Activated CD4-positive, alpha-beta T cell treated with anti-CD3 and anti-CD28 coated beads, Interleukin-2, amount 50 U/mL, for 16 hours (primary cell): ENCODE measurements at regions not wholly inside any gene's neighbourhood (a gene's known extent, or its start where the extent isn't known, plus 50 kb on each side); places are given as distances from the start of the nearest gene placed in this dataset.

Source experiments
- DNase-seq: peaks from one replicate; pipeline ENCODE4 v3.0.0-alpha.2; 2020

DNA sequence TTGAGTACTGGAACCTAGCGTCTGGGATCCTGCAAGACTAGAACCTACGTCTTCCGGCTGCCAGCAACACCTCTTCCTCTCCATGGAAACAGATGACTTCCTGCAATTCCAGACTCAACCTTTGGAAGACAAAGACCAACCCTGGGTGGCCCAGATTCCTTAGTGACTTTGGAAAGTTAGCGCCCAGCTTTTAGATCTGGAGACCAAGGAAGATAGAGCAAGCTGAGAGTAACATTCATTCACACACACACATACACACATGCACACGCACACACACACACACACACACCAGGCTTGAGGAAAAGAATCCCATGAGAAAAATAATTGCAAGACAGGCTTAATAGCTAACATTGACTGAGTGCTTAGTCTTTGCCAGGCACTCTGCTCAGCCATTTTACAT is 788.9 kb downstream of the UQCRFS1 start:
- no peak for DNase-seq

DNA sequence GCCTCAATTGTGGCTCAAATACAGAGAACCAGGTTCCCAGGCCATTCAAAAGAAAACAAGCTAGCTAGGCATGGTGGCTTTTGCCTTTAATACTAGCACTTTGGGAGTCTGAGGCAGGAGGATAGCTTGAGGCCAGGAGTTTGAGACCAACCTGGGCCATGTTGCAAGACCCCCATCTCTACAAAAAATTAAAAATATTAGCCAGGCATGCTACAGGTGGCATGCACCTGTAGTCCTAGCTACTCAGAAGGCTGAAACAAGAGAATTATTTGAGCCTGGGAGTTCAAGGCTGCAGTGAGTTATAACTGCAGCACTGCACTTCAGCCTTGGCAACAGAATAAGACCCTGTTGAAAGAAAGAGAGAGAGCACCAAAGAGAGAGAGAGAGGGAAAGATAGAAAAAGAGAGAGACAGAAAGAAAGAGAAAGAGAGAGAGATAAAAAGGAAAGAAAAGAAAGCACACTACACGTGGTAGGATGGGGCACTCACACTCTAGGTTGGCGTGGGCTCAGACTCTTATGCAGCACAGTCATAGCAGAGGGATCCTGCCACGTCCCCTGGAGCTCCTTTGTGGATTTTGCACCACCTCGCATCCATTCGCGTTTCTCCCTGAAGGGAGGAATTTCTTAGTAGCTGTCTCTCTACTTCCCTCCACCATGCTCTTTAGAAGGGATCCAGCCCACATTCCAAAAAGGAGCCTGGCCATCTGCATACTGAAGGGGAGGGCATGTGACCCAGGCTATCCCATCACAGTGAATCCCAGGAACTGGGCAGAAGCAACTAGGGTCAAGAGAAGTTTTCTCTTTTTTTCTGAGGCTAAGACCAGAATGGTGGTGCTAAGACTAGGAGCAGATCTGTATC is 789.9 kb downstream of the UQCRFS1 start:
- DNase-seq: no peak

DNA sequence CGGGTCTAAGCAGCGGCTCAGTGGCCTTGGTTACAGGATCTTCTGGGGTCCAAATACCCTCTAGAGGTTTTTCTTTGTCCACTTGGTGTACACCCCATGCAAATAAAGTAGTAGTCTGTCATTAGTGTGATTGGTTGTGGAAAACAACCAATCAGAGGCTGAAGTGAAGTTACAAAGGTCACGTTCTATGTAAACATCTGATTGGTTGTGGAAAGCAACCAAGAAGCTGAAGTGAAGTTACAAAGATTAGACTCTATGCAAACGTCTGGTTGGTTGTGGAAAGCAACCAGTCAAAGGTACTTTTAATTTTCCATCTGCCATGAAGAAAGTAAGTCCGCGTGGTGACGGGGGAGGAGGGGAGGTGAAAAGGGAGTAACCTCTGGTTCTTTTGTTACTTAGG is 790.9 kb downstream of the UQCRFS1 start:
- no peak for DNase-seq

DNA sequence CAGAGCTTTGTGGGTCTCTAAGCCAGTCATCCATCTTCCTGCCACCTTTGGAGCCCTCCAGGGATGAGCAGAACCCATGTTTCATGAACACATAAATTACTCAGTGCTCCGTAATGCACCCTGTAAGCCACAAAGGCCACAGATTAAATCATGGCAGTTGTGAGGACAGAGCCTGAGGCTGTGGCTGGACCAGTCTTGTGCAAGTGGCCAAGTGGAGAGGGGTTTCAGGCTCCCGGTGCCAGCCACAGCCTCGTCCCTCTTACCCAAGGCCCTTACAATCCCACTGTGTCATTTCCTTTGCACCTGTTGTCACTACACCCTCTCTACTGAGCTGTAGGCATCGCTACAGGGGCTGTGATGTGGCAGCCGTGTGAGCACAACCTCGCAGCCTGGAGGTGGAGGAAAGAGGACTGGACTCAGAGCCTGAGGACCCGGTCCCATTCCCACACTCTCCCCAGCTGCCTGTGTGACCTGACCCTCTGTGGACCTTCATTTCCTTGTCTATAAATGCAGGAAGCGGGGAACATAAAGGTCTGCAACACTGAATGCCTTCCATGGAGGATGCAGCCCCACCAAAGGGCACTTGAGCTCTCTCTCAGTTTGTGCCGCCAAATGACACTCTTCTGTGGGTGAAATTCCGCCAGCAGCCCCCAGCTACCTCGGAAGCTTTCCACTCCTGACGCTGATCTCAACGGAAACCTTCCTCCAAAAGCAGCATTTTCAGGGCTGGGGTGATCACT is 792.0 kb downstream of the UQCRFS1 start:
- no peak for DNase-seq

DNA sequence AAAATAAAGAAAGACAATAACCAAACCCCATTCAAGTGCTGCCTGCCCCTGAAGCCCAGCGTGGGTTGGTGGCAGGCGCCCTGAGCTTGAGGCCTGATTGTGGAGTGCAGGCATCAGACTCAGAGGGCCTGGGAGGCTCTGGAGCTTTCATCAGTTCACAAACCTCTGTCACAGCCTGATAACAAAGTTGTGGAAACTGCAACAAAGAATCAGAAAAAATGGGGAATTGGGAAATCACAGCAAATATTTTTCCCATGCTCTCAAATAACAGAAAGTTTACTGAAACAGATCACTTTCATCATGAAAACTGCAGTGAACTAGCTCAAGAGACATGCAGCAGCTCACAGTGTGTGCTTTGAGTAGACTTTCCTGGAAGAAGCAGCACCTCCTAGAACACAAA is 793.6 kb downstream of the UQCRFS1 start:
- no peak for DNase-seq

DNA sequence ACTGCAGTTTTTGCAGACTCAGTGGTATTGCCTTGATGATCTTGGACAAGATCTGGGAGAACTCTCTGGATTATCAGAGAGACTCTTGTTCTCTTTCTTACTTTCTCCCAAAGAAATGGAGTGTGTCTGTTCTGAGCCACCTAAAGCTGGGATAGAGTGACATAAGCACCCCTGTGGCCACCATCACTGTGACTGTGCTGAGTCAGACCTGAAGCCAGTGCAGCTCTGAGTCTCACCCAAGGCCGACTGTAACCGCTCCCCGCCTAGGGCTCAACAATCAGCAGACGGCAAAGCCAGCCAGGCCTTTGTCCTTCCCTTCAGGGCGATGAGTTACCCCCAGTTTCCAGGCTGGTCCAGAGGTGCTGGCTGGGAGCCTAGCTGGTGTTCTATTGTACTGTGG is 795.6 kb downstream of the UQCRFS1 start:
- no peak for DNase-seq

DNA sequence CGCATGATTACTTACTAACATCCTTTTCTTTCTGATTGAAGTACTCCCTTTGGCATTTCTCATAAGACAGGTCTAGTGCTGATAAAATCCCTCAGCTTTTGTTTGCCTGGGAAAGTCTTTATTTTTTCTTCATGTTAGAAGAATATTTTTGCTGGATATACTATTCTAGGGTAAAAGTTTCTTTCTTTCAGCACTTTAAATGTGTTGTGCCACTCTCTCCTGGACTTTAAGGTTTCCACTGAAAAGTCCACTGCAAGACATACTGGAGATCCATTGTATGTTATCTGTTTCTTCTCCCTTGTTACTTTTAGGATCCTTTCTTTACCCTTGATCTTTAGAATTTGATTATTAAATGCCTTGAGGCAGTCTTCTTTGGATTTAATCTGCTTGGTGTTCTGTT is 796.7 kb downstream of the UQCRFS1 start:
- no peak for DNase-seq

DNA sequence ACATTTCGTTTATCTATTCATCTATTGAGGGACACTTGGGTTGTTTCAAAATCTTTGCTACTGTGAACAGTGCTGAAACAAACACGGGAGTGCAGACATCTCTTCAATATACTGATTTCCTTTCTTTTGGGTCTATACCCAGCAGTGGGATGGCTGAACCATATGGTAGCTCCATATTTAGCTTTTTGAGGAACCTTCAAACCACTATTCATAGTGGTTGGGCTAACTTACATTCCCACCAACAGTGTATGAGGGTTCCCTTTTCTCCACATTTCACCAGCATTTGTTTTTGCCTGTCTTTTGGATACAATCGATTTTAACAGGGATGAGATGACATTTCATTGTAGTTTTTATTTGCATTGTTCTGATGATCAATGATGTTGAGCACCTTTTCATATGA is 798.2 kb downstream of the UQCRFS1 start:
- DNase-seq: no peak

DNA sequence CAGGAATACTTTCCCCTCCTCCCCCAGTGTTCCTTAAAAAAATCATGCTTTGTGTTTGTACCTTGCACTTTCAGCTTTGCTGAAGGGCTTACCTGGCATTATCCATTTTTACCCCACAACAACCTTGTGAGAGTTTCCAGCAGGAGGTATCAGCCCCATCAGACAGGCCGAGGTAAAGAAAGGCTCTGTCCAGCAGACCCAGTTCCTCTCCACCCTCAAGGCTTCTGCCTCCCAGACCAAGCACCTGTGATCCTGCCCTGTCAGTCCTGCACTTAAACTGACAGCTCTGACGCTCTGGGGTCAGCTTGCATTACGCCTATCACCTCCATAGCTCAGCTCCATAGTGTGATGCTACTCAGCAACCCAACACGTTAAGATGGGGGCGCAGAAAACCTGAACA is 803.1 kb downstream of the UQCRFS1 start:
- DNase-seq: no peak

DNA sequence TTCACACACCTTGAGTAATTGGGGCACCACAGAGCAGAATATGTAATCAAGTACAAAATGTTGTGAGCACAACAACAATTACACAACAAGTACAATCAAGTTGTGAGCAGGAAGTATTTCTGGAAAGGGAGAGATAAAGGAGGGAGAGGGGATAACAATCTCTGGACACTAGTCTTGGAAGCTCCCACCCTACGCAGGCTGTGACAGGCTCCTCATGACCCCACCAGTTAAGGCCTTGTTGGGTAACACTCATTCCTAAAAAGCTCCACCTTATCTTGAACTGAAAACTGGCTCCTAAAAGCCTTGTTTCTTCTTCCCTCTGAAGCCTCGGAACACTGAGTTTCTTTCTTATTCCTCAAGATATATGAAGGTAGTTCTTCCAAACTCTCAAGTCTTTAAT is 806.0 kb downstream of the UQCRFS1 start:
- no peak for DNase-seq

DNA sequence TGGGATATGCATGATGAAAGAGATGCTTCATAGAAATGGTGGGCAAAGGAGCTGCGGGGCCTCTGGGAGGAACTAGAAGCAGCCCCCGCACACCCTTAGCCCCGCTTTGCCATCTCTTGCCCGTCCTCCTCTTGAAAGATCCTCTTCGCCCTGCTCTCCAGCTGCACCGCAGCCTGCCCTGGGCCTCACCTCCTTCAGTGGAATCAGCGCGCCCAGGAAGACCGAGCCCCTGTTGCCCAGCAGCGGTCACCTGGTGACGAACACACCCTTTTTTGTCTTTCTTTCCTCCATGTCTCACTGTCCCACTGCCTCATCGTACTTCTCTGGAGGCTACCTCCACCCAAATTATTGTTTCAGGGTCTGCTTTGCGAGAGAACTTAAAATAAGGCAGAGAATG is 807.6 kb downstream of the UQCRFS1 start:
- DNase-seq: no peak

DNA sequence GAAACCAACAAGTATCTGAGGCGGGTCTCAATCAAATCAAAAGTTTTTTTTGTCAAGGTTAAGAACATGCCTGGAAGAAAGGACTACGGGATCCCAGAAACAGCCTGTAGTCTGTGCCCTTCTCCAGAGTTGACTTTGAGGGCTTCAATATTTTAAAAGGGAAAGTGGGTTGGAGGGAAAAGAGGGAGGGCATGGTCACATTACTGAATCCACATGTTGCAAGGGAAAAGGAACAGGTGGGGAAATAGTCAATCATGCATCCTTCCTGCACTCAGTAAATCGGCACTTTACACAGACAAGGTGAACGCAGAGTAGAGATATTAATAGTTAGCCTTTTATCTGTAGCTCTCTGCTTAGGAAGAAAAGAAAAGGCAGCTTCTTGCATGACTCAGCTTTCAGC is 808.5 kb downstream of the UQCRFS1 start:
- no peak for DNase-seq

DNA sequence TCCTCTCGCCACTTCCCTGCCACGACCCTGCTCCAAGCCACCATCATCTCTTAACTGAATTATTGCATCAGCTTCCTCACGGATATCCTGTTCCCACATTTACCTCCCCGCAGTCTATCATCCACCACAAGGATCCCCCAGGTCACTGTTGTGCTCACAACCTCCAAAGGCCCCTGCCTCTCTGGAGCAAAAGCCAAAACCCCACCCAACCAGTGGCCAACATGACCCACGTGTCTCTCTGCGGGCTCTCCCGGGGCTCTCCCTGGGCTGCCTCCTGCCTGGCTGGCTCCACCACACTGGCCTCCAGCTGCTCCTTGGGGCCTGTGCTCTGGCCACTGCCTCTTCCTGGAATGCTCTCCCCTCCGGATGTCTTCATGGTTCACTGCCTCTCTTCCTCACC is 809.3 kb downstream of the UQCRFS1 start:
- DNase-seq: no peak

DNA sequence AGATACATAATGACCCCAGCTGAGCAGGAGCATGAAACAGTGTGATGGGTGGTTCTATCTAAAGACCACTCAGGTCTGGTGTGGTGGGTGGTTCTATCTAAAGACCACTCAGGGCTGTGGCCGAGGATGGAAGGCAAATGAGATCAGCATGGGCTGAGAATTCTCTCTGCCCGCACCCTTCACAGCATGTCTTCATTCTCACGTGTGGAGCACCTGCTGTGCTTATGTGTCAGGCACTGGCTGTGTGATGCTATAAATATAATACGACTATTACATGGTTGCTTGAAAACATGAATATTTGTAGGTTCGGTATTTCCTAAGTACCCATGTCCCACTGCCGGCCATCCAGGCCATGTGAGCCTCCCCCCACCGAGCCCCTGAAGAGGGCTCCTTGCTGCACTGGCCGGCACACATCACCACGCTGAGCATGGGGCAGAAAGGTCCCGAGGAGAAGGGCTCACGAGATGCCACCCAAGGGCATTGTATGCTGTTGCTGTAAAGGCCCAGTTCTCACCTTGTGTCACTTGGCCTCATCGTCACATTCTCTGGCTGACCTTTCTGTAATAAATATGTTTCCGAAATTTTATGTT is 810.2 kb downstream of the UQCRFS1 start:
- no peak for DNase-seq

DNA sequence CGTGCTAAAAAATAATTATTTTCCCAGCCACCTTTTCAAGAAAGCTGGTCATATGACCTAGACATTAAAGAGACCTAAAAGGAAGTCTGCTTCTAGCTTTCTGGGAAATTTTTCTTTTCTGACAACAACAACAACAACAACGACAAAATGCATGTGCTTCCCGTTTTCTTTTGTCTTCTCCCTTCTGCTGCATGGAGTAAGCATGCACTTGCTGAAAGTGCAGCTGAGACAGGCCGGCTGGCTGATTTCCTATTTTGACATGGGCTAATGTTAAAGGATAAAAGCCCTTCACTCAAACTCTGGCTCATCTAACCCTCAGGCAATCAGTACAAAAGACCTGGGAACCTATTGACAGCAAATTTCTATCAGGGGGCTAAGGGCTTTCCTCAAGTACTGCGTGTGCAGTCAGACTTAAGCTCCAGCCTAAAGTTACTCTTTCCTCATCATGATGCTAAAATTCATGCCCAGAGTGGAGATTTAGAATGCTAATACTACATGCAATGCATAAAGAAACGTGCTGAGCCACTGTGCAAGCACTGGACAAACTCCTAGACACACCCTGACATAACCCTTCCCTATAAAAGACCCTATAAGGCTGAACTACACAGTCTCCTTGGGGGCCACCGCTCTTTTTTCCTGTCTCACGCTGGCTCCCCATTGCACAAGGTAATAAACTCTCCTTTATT is 811.1 kb downstream of the UQCRFS1 start:
- DNase-seq: no peak

DNA sequence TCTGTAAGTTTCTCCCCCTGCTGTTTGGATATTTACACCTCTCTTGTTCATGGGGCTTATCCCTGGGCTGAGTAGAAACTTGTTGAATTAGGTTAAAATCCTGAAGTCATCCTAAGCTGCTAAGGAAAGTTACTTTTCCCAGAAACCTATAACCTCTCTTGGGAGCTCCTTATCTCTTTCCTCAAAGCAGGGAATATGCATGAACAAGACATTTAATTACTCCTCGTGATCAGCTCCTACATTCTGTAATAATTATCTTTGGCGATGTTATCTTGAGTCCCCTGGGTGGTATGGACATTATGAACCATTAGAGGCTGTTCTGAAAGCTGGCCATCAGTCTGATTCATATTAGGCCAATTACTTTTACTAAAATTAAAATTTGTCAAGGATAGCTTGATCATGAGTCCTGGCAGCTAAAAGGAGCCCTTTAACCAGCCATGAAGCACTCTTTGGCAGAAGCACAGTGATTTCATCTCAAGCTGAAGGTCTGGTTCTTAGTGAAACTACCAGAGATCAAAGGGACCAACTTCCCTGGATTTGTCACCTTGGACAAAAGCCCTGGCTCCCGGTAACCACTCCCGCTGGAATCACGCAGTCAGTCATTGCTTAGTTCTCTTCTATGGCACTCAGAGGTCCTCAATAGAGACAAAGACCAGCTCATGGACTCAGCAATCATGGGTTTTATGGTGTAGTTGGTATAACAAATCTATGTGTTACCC is 811.8 kb downstream of the UQCRFS1 start:
- DNase-seq: no peak

DNA sequence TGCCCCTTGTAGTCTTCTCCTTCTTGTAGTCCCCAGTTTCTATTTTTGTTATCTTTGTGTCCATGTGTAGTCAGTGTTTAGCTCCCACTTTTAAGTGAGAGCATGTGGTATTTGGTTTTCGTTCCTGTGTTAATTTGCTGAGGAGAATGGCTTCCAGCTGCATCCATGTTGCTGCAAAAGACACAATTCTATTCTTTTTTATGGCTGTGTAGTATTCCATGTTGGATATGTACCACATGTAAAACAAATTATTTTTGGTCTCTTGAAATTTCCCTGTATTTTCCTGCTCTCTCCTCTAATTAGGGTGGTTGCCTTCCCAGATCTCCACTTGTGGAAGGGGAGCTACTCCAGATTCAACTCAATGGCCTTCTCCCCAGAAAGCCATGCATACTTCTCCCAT is 813.8 kb downstream of the UQCRFS1 start:
- DNase-seq: no peak

DNA sequence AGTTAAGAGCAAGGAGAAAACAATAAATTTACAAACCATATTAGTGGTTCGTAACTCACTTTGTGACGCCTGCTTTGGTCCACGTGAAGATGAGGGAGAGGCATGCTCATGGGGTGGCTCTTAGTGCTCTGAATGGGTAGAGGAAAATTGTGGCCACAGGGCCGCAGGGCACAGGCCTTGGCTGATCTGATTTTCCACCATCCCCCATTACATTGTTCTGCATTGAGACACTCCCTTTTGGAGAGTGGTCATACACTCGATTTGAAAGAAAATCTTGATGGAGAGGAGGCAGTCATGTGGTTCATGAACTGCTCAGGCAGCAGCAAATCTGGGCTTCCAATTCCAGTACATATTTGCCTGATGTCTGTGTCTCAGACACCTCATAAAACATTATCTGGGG is 815.2 kb downstream of the UQCRFS1 start:
- DNase-seq: no peak

DNA sequence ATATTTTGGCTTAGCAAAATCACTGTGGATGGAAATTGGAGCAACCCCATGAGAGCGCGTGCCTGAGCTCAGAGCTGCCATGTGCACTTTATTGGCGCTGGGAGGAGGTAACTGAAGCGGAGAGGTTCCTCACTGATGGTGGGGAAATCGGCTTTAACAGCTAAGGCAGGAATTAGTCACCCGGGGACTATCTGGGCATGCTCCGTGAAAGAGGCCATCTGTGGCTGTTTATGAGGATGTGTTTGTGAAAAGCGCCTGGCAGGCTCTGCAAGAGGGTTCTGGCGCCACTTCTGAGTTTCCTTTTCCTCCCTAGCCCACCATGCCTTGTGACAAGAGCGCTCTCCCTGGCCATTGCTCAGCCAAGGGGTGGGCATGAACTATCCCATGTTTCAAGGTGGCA is 815.6 kb downstream of the UQCRFS1 start:
- no peak for DNase-seq

DNA sequence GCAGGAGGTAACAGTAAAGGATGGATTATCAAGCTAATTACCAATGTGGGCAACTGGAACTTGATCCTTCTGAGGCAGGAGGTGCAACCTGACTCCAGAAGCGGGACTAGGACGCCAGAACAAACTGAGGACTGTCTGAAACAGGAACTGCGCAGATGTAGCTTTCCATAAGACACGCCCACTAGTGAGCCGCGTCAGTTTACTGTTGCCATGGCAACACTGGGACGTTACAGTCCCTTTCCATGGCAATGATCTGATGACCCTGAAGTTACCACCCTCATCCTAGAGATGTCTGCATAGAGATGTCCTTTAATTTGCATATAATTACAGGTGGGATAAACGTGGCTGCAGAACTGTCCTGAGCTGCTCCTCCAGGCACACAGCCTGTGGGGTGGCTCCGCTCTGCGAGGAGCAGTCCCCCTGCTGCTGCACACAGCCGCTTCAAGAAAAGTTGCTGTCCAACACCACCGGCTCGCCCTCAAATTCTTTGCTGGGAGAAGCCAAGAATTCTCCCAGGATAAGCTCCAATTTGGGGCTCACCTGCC is 816.6 kb downstream of the UQCRFS1 start:
- no peak for DNase-seq

DNA sequence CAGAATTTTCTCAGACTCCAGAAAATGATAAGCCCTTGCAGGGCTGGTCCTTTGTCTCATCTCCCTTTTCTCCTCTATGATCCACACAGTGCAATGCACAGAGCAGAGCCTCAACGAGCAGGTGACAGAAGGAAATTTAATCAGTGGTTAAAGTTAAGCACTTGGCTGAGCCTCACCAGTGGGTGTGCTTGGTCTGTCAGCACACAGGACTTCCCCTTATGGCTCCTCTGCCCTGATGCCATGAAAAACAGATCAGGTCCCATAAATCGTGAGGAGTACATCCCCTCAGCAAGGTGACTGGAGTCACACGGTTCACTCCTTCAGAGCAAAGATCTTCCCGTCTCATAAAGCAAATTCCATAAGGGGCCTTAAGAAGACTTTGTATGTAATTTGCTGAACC is 818.2 kb downstream of the UQCRFS1 start:
- no peak for DNase-seq

DNA sequence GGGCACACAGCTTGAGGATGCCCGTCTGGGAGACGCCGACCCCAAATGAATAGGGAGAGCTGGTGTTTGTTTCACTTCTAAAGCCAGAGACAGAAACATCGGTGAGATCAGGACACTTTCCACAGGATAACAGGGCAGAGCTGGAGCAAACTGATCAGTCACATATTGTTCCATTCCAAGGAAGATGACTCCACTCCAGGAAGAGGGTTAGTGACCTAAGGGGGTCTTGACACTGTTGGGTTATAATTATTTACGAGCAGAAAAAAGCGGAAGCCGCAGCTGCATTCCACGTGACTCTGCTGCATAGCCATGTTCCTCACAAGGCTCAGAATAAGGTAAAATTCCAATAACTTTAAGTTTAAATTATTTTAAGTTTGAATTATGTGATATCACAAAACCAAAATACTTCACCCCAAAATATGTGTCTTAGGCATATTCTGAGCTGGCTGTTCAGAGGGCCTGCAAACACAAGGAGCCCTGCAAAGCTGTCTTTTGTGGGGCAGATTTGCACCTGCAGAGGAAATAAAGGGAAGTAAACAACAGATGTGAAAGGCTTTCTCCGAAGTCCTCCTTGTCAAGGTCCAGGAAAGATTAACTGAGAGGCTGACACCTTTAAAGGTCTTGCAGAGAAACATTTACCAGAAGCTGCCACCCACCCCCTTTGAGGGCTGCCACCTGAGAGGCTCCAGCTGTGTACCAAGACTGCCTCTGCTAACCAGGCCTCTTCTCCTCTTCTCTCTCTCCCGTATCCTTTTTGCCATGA is 819.2 kb downstream of the UQCRFS1 start:
- DNase-seq: no peak
